H1 (cell line): ENCODE measurements at regions not wholly inside any gene's neighbourhood (a gene's known extent, or its start where the extent isn't known, plus 50 kb on each side); places are given as distances from the start of the nearest gene placed in this dataset.

Experiments
- CTCF ChIA-PET: fragments of 300-600 bp; sonication (Branson Sonifier 250); formaldehyde crosslinking; loops from one replicate; lab custom pipeline; 2021; ENCODE audit not compliant: partially characterized antibody; lab: Charles Lee
- POLR2A ChIA-PET: fragments of 300-600 bp; sonication (Branson Sonifier 250); formaldehyde crosslinking; loops from one replicate; lab custom pipeline; 2021; ENCODE audit warnings: inconsistent platforms; ENCODE audit not compliant: partially characterized antibody; lab: Charles Lee
- DNase-seq, 2 experiments: peaks; one replicate each; pipeline versions ENCODE4 v3.0.0 to v3.0.0-alpha.2; 2010 to 2022; ENCODE audit warnings: low spot score in 2 of 2, low read depth in 1 of 2, mixed read lengths in 1 of 2
- FAIRE-seq: peaks from 2 replicates; lab custom pipeline; 2011; peaks lifted over from hg19 to GRCh38; lab: Jason Lieb, UNC
- H2AFZ ChIP-seq: 2 replicates; pipeline ENCODE4 v1.8.1; 2012; ENCODE audit warnings: low read length, inconsistent platforms
- H2AK5ac ChIP-seq: 2 replicates; pipeline ENCODE4 v1.6.1; 2013; ENCODE audit warnings: low read depth, low read length
- H2BK120ac ChIP-seq: replicated peaks from 2 replicates; pipeline ENCODE3; 2013; ENCODE audit warnings: low read depth, low read length, inconsistent platforms
- H2BK12ac ChIP-seq: 2 replicates; pipeline ENCODE4 v1.6.1; 2013; ENCODE audit warnings: low read depth, low read length
- H2BK15ac ChIP-seq: 2 replicates; pipeline ENCODE4 v1.6.1; 2013; ENCODE audit warnings: low read length
- H2BK20ac ChIP-seq: 2 replicates; pipeline ENCODE4 v1.6.1; 2013; ENCODE audit warnings: low read length
- H2BK5ac ChIP-seq: 2 replicates; pipeline ENCODE4 v1.6.1; 2013; ENCODE audit warnings: low read depth, low read length
- H3K14ac ChIP-seq: 2 replicates; pipeline ENCODE4 v1.6.1; 2013; ENCODE audit warnings: inconsistent platforms; ENCODE audit not compliant: insufficient read length
- H3K18ac ChIP-seq: 2 replicates; pipeline ENCODE4 v1.6.1; 2013; ENCODE audit warnings: low read length; ENCODE audit errors: extremely low read depth
- H3K23ac ChIP-seq: 2 replicates; pipeline ENCODE4 v1.6.1; 2013; ENCODE audit warnings: inconsistent platforms; ENCODE audit not compliant: insufficient read length
- H3K23me2 ChIP-seq: 2 replicates; pipeline ENCODE4 v1.6.1; 2013; ENCODE audit warnings: low read depth, low read length
- H3K27ac ChIP-seq: 2 replicates; pipeline ENCODE4 v1.6.1; 2011; ENCODE audit warnings: low read depth, low read length, inconsistent platforms
- H3K27me3 ChIP-seq, 4 experiments: replicated peaks in 1 of 4; 1 replicate in 1 of 4; 2 replicates in 3 of 4; pipeline versions ENCODE4 v1.6.1 to v1.8.1; 2011 to 2013; ENCODE audit warnings: low read length in 3 of 4, mild to moderate bottlenecking in 3 of 4, inconsistent platforms in 2 of 4, mixed read lengths in 2 of 4, moderate library complexity in 1 of 4; ENCODE audit not compliant: control insufficient read depth in 3 of 4, insufficient read depth in 3 of 4; ENCODE audit errors: extremely low read depth in 1 of 4
- H3K36me3 ChIP-seq, 4 experiments: 2 replicates each; pipeline versions ENCODE4 v1.6.1 to v1.8.1; 2011 to 2013; ENCODE audit warnings: mild to moderate bottlenecking in 4 of 4, low read length in 3 of 4, moderate library complexity in 2 of 4, control low read depth in 1 of 4, inconsistent platforms in 1 of 4; ENCODE audit not compliant: insufficient read depth in 4 of 4, control insufficient read depth in 2 of 4
- H3K4ac ChIP-seq: replicated peaks from 2 replicates; pipeline ENCODE3; 2013; ENCODE audit warnings: low read length, low read depth, mixed read lengths, inconsistent platforms; ENCODE audit not compliant: insufficient read length
- H3K4me1 ChIP-seq, 4 experiments: replicated peaks in 1 of 4; 1 replicate in 1 of 4; 2 replicates in 3 of 4; pipeline versions ENCODE4 v1.6.1 to v1.8.1; 2011 to 2013; ENCODE audit warnings: low read length in 3 of 4, inconsistent platforms in 2 of 4, mixed read lengths in 1 of 4; ENCODE audit not compliant: insufficient read depth in 4 of 4, control insufficient read depth in 3 of 4
- H3K4me2 ChIP-seq, 2 experiments: 2 replicates each; pipeline versions ENCODE4 v1.6.1 to v1.8.1; 2011 to 2013; ENCODE audit warnings: low read depth in 2 of 2, low read length in 2 of 2, control low read depth in 1 of 2, inconsistent platforms in 1 of 2, mild to moderate bottlenecking in 1 of 2; ENCODE audit not compliant: insufficient read depth in 1 of 2
- H3K4me3 ChIP-seq, 4 experiments: fragments of 200-600, 300-600 bp in 1 of 4; sonication (generic), shearing (Covaris generic), sonication (Bioruptor Twin) in 1 of 4; 2 replicates each; pipeline versions ENCODE4 v1.5.1 to v1.8.1; 2011 to 2016; ENCODE audit warnings: low read length in 4 of 4, low read depth in 3 of 4, control low read depth in 2 of 4, inconsistent platforms in 2 of 4, mild to moderate bottlenecking in 2 of 4, mixed read lengths in 1 of 4, moderate library complexity in 1 of 4; ENCODE audit not compliant: insufficient read depth in 2 of 4; ENCODE audit errors: extremely low read depth in 1 of 4
- H3K56ac ChIP-seq: replicated peaks from 2 replicates; pipeline ENCODE3; 2013; ENCODE audit warnings: low read depth, mild to moderate bottlenecking, mixed read lengths, low read length, inconsistent platforms; ENCODE audit not compliant: insufficient read length
- H3K79me1 ChIP-seq: 2 replicates; pipeline ENCODE4 v1.6.1; 2013; ENCODE audit warnings: low read depth, low read length, control low read depth
- H3K79me2 ChIP-seq, 2 experiments: 2 replicates each; pipeline versions ENCODE4 v1.6.1 to v1.8.1; 2012 to 2013; ENCODE audit warnings: low read length in 2 of 2, mild to moderate bottlenecking in 2 of 2, inconsistent platforms in 1 of 2; ENCODE audit not compliant: insufficient read depth in 2 of 2, control insufficient read depth in 1 of 2
- H3K9ac ChIP-seq, 4 experiments: replicated peaks in 1 of 4; 1 replicate in 1 of 4; 2 replicates in 3 of 4; pipeline versions ENCODE4 v1.6.1 to v1.8.1; 2011 to 2013; ENCODE audit warnings: low read depth in 3 of 4, low read length in 3 of 4, control low read depth in 2 of 4, mild to moderate bottlenecking in 2 of 4, moderate library complexity in 2 of 4, inconsistent platforms in 1 of 4; ENCODE audit errors: extremely low read depth in 1 of 4
- H3K9me3 ChIP-seq, 2 experiments: 2 replicates each; pipeline versions ENCODE4 v1.6.1 to v1.8.1; 2012 to 2013; ENCODE audit warnings: mild to moderate bottlenecking in 2 of 2, moderate library complexity in 2 of 2, control low read depth in 1 of 2, inconsistent platforms in 1 of 2, low read depth in 1 of 2, low read length in 1 of 2, mixed read lengths in 1 of 2; ENCODE audit not compliant: insufficient read depth in 2 of 2
- H4K20me1 ChIP-seq, 2 experiments: replicated peaks in 1 of 2; 2 replicates each; pipeline versions ENCODE3 to v1.8.1; 2011 to 2013; ENCODE audit warnings: inconsistent platforms in 2 of 2, low read length in 2 of 2, mild to moderate bottlenecking in 1 of 2; ENCODE audit not compliant: insufficient read depth in 2 of 2, control insufficient read depth in 1 of 2
- H4K5ac ChIP-seq: 2 replicates; pipeline ENCODE4 v1.6.1; 2013; ENCODE audit warnings: low read length, low read depth, mixed read lengths, inconsistent platforms; ENCODE audit not compliant: insufficient read length
- H4K8ac ChIP-seq: 2 replicates; pipeline ENCODE4 v1.8.0; 2013; ENCODE audit warnings: mild to moderate bottlenecking, moderate library complexity, low read length, inconsistent platforms; ENCODE audit not compliant: insufficient read depth; ENCODE audit errors: extremely low read depth
- H4K91ac ChIP-seq: replicated peaks from 2 replicates; pipeline ENCODE3; 2013; ENCODE audit warnings: low read length, mixed read lengths, inconsistent platforms; ENCODE audit not compliant: insufficient read length
- POLR2A ChIP-seq, 2 experiments: IDR thresholded peaks; 1 replicate in 1 of 2; 2 replicates in 1 of 2; pipeline ENCODE4 v1.6.1; 2011; ENCODE audit warnings: low read depth in 2 of 2, low read length in 2 of 2, mild to moderate bottlenecking in 2 of 2; ENCODE audit errors: control extremely low read depth in 1 of 2
- SAP30 ChIP-seq: fragments of 300-600 bp; sonication (generic); IDR thresholded peaks from 2 replicates; pipeline ENCODE4 v1.7.1; 2012; ENCODE audit warnings: low read length, moderate library complexity, mild to moderate bottlenecking, inconsistent platforms; ENCODE audit not compliant: insufficient read depth, insufficient replicate concordance
- SIX5 ChIP-seq: IDR thresholded peaks from 2 replicates; pipeline ENCODE4 v1.6.1; 2011; ENCODE audit warnings: mild to moderate bottlenecking, low read depth, low read length
- YY1 ChIP-seq: IDR thresholded peaks from 2 replicates; pipeline ENCODE4 v1.6.1; 2011; ENCODE audit warnings: low read depth, mild to moderate bottlenecking, low read length
- WGBS, 2 experiments: shearing (Covaris generic) in 1 of 2; methylation state at CpG; one replicate each; pipeline versions ENCODE4 v1.1.6 to v1.1.7; 2013 to 2015; ENCODE audit warnings: low lambda C conversion rate in 2 of 2, mixed read lengths in 2 of 2, inconsistent platforms in 1 of 2, low coverage in 1 of 2, missing lambda C conversion rate in 1 of 2; ENCODE audit not compliant: insufficient replicate concordance in 2 of 2, insufficient coverage in 1 of 2, insufficient read length in 1 of 2; ENCODE audit errors: extremely low coverage in 1 of 2, missing lambda C conversion rate in 1 of 2; 5-methylcytosine and 5-hydroxymethylcytosine counted together

GRCh38 chr10:29712108-29712507, 77.3 kb upstream of the SVIL start:
- DNase-seq (no peak), FAIRE-seq (peak; percentile 82)
- H3K36me3 ChIP-seq = no peaks in the 10 kb centered on the region
- H2AFZ ChIP-seq = no peak overlapping the region
- ChIA-PET CTCF (interaction anchor here (1.8 kb wide), 1 partner anchor 26 kb away, joined by 3 read pairs; no protein-coding TSS in a partner anchor), POLR2A (interaction anchor here (0.6 kb wide), 1 partner anchor 7 kb away, joined by 4 read pairs; no protein-coding TSS in a partner anchor)
- H4K91ac ChIP-seq = no peak overlapping the region
- no peak overlapping the region for H3K9ac ChIP-seq
- WGBS, 2 experiments = 37% methylated on average over 7 of the region's 7 CpGs; no CpG with 5 or more reads in 1 of the 2 experiments
- H3K79me2 ChIP-seq = peaks cover 0 to 16% of the 10 kb centered on the region in 2 experiments; a peak in 1 of 4 replicates
- no peaks in the 10 kb centered on the region for H3K23me2 ChIP-seq
- H4K20me1 ChIP-seq = no peaks in the 10 kb centered on the region
- no peak overlapping the region for H3K27ac ChIP-seq
- no peak overlapping the region for H4K8ac ChIP-seq
- H3K4me1 ChIP-seq = peaks cover 0 to 8% (median 6%) of the 10 kb centered on the region in 4 experiments; a peak in 3 of 7 replicates
- no peak overlapping the region for H2BK20ac ChIP-seq
- H3K9me3 ChIP-seq = no peaks in the 10 kb centered on the region; a peak in 1 of 4 replicates
- H3K18ac ChIP-seq = no peak overlapping the region
- H2AK5ac ChIP-seq = no peak overlapping the region
- no peak overlapping the region for H3K4ac ChIP-seq
- no peak overlapping the region for H3K56ac ChIP-seq
- H3K14ac ChIP-seq = no peak overlapping the region
- TF ChIP-seq SIX5 (0 out of 2 replicates have a peak, but pooled peaks have one; percentile 24), POLR2A (IDR thresholded peaks at IDR 0.05; ENCODE audit: control extremely low read depth in 1 of 2, low read depth in 2 of 2, low read length in 2 of 2) (no peak), YY1 (0 out of 2 replicates have a peak, but pooled peaks have one; percentile 11), SAP30 (no peak)
- H2BK5ac ChIP-seq = no peak overlapping the region
- peak overlapping the region in 1 of 2 experiments; percentile 38; a peak in 2 of 4 replicates for H3K4me2 ChIP-seq
- H3K23ac ChIP-seq = no peak overlapping the region
- H4K5ac ChIP-seq = no peak overlapping the region
- H3K79me1 ChIP-seq = no peaks in the 10 kb centered on the region; the same call in none of the 2 replicates
- H3K4me3 ChIP-seq = peak overlapping the region in 1 of 4 experiments; percentile 11; a peak in 1 of 8 replicates
- H2BK120ac ChIP-seq = no peak overlapping the region
- no peak overlapping the region for H2BK15ac ChIP-seq
- no peaks in the 10 kb centered on the region for H3K27me3 ChIP-seq
- H2BK12ac ChIP-seq = no peak overlapping the region
